HCT116 (cell line): ENCODE measurements at regions not wholly inside any gene's neighbourhood (a gene's known extent, or its start where the extent isn't known, plus 50 kb on each side); places are given as distances from the start of the nearest gene placed in this dataset.

Source experiments
- ATAC-seq: fragments of 200-7000 bp; cut with Tn5 transposase; 2 replicates; pipeline ENCODE4 v1.9.1; 2020; ENCODE audit warnings: mild to moderate bottlenecking, moderate library complexity
- BruUV-seq: library from RNA; stranded (reverse); fragments of 400-500 nt; replicated peaks from 2 replicates; lab custom pipeline; 2021; lab: Mats Ljungman, UMichigan
- CTCF ChIA-PET: fragments of 300-600 bp; sonication (Branson Sonifier 250); formaldehyde crosslinking; loops from one replicate; lab custom pipeline; 2021; ENCODE audit warnings: antibody characterized with exemption; lab: Charles Lee
- POLR2A ChIA-PET: fragments of 300-600, 350-600 bp; sonication (Branson Sonifier 250); formaldehyde crosslinking; loops from one replicate; lab custom pipeline; 2021; ENCODE audit warnings: antibody characterized with exemption; lab: Charles Lee
- RAD21 ChIA-PET, 2 experiments: fragments of 300-600 bp; sonication (Branson Sonifier 250); formaldehyde crosslinking; loops; one replicate each; lab custom pipeline; 2023; ENCODE audit warnings: low total read pairs in 2 of 2; ENCODE audit not compliant: uncharacterized antibody in 2 of 2, unreplicated experiment in 2 of 2, low non-redundant PET in 1 of 2; lab: Charles Lee
- DNase-seq: peaks from one replicate; pipeline ENCODE4 v3.0.0-alpha.2; 2010; ENCODE audit warnings: low read depth, low spot score
- H2AFZ ChIP-seq: fragments of 200-600 bp; shearing (Covaris generic), sonication (generic); 2 replicates; pipeline ENCODE4 v1.6.1; 2017; ENCODE audit warnings: low read depth, mixed run types, mixed read lengths, antibody characterized with exemption, low read length; ENCODE audit not compliant: poor library complexity, severe bottlenecking
- H3K27ac ChIP-seq: 2 replicates; pipeline ENCODE4 v1.5.1; 2012; ENCODE audit warnings: low read depth, low read length
- H3K27me3 ChIP-seq: fragments of 200-600 bp; sonication (generic); 2 replicates; pipeline ENCODE4 v1.6.1; 2016; ENCODE audit warnings: mixed run types, low read length, mixed read lengths; ENCODE audit not compliant: insufficient read depth
- H3K36me3 ChIP-seq, 2 experiments: fragments of 200-500 bp in 1 of 2; fragments of 200-600 bp in 1 of 2; sonication (Bioruptor generic) in 1 of 2; sonication (generic) in 1 of 2; 2 replicates each; pipeline versions ENCODE4 v1.5.1 to v1.6.1; 2014 to 2016; ENCODE audit warnings: low read length in 2 of 2, inconsistent platforms in 1 of 2, mixed read lengths in 1 of 2, mixed run types in 1 of 2; ENCODE audit not compliant: insufficient read depth in 2 of 2, control insufficient read depth in 1 of 2
- H3K4me1 ChIP-seq, 2 experiments: fragments of 200-600 bp in 1 of 2; sonication (generic) in 1 of 2; 2 replicates each; pipeline versions ENCODE4 v1.5.1 to v1.6.1; 2012 to 2017; ENCODE audit warnings: low read length in 2 of 2, inconsistent platforms in 1 of 2, mild to moderate bottlenecking in 1 of 2, mixed read lengths in 1 of 2, mixed run types in 1 of 2, moderate library complexity in 1 of 2; ENCODE audit not compliant: insufficient read depth in 2 of 2, control insufficient read depth in 1 of 2
- H3K4me2 ChIP-seq: fragments of 200-600 bp; sonication (generic); 2 replicates; pipeline ENCODE4 v1.6.1; 2017; ENCODE audit warnings: mixed run types, low read length, mixed read lengths
- H3K4me3 ChIP-seq, 2 experiments: fragments of 200-600 bp in 1 of 2; sonication (generic) in 1 of 2; replicated peaks in 1 of 2; 2 replicates each; pipeline ENCODE4 v1.5.1; 2011 to 2016; ENCODE audit warnings: low read length in 2 of 2, control low read depth in 1 of 2, low read depth in 1 of 2, mild to moderate bottlenecking in 1 of 2, mixed read lengths in 1 of 2, mixed run types in 1 of 2
- H3K79me2 ChIP-seq: fragments of 200-600 bp; sonication (generic); 2 replicates; pipeline ENCODE4 v1.6.1; 2017; ENCODE audit warnings: mild to moderate bottlenecking, mixed run types, low read length, moderate library complexity, mixed read lengths; ENCODE audit not compliant: insufficient read depth
- H3K9ac ChIP-seq: fragments of 200-600 bp; sonication (generic); 2 replicates; pipeline ENCODE4 v1.6.1; 2016; ENCODE audit warnings: low read length, mixed read lengths
- H3K9me2 ChIP-seq: fragments of 200-600 bp; sonication (generic), shearing (Covaris generic); 2 replicates; pipeline ENCODE4 v1.6.1; 2017; ENCODE audit warnings: mixed run types, mild to moderate bottlenecking, moderate library complexity; ENCODE audit not compliant: insufficient read depth
- H3K9me3 ChIP-seq, 2 experiments: fragments of 200-500 bp in 1 of 2; fragments of 200-600 bp in 1 of 2; sonication (Bioruptor generic) in 1 of 2; sonication (generic) in 1 of 2; 2 replicates each; pipeline ENCODE4 v1.6.1; 2014 to 2017; ENCODE audit warnings: low read length in 2 of 2, mixed read lengths in 2 of 2, inconsistent platforms in 1 of 2, low read depth in 1 of 2, mild to moderate bottlenecking in 1 of 2, mixed run types in 1 of 2, moderate library complexity in 1 of 2; ENCODE audit not compliant: control insufficient read depth in 1 of 2, insufficient read depth in 1 of 2
- H4K20me1 ChIP-seq: fragments of 200-600 bp; sonication (generic), shearing (Covaris generic); 2 replicates; pipeline ENCODE4 v1.6.1; 2017; ENCODE audit warnings: mixed run types, mild to moderate bottlenecking, moderate library complexity; ENCODE audit not compliant: insufficient read depth
- CBX3 ChIP-seq: IDR thresholded peaks from 2 replicates; pipeline ENCODE4 v1.6.1; 2012; ENCODE audit warnings: low read depth
- CEBPB ChIP-seq: IDR thresholded peaks from 2 replicates; pipeline ENCODE4 v1.6.1; 2012; ENCODE audit warnings: low read depth
- ELF1 ChIP-seq: IDR thresholded peaks from 2 replicates; pipeline ENCODE4 v1.6.1; 2012; ENCODE audit warnings: low read depth, borderline replicate concordance
- EZH2 ChIP-seq: fragments of 200-600 bp; sonication (generic); IDR thresholded peaks from 2 replicates; pipeline ENCODE4 v1.6.1; 2017; ENCODE audit warnings: antibody characterized with exemption, mixed run types
- FOSL1 ChIP-seq: IDR thresholded peaks from 2 replicates; pipeline ENCODE4 v1.6.1; 2012; ENCODE audit warnings: low read depth
- JUND ChIP-seq: IDR thresholded peaks from 2 replicates; pipeline ENCODE4 v1.6.1; 2012
- POLR2AphosphoS5 ChIP-seq: IDR thresholded peaks from 2 replicates; pipeline ENCODE4 v1.6.1; 2011; ENCODE audit warnings: mild to moderate bottlenecking, low read depth, low read length, moderate library complexity
- SIN3A ChIP-seq: IDR thresholded peaks from 2 replicates; pipeline ENCODE4 v1.6.1; 2012; ENCODE audit warnings: low read depth
- SP1 ChIP-seq: IDR thresholded peaks from 2 replicates; pipeline ENCODE4 v1.6.1; 2012; ENCODE audit warnings: low read depth
- SRF ChIP-seq: IDR thresholded peaks from 2 replicates; pipeline ENCODE4 v1.6.1; 2012; ENCODE audit warnings: low read depth
- TCF7L2 ChIP-seq: IDR thresholded peaks from 2 replicates; pipeline ENCODE4 v1.7.0; 2011; ENCODE audit warnings: borderline replicate concordance, inconsistent platforms; ENCODE audit not compliant: insufficient read depth, insufficient read length; ENCODE audit errors: extremely low read depth
- ZBTB33 ChIP-seq: IDR thresholded peaks from 2 replicates; pipeline ENCODE4 v1.6.1; 2011; ENCODE audit warnings: mild to moderate bottlenecking, low read length, moderate library complexity; ENCODE audit not compliant: insufficient replicate concordance; ENCODE audit errors: extremely low read depth
- ZFX ChIP-seq: fragments of 450-650 bp; IDR thresholded peaks from 2 replicates; pipeline ENCODE4 v1.6.1; 2017
- intact Hi-C: fragments of 100-400 bp; cut with micrococcal nuclease; formaldehyde crosslinking; loops from 2 replicates; pipeline ENCODE4 v1.10.0; 2022

GRCh38 chr13:80447747-80448146, 106.8 kb upstream of the SPRY2 start:
- RAD21 ChIA-PET: no interaction called here
- no peaks in the 10 kb centered on the region for H3K9me2 ChIP-seq
- H3K79me2 ChIP-seq: no peaks in the 10 kb centered on the region
- DNase-seq: no peak
- ATAC-seq: no peak
- no peaks in the 10 kb centered on the region for H3K36me3 ChIP-seq
- BruUV-seq: no TSS peak
- CTCF ChIA-PET: no interaction called here
- no peak overlapping the region for H3K4me3 ChIP-seq
- no peaks in the 10 kb centered on the region for H3K27me3 ChIP-seq
- intact Hi-C loops: no loop called here
- no peaks in the 10 kb centered on the region for H3K4me1 ChIP-seq
- H4K20me1 ChIP-seq: no peaks in the 10 kb centered on the region
- H3K27ac ChIP-seq: no peak overlapping the region
- H3K9me3 ChIP-seq: no peaks in the 10 kb centered on the region
- no peak overlapping the region for H3K4me2 ChIP-seq
- no peak overlapping the region for H2AFZ ChIP-seq
- TF ChIP-seq SP1: no peak
- no peak overlapping the region for H3K9ac ChIP-seq
- POLR2A ChIA-PET: no interaction called here

- ChIA-PET POLR2A (no interaction called here), RAD21 (no interaction called here), CTCF (no interaction called here)
- ATAC-seq (no peak), DNase-seq (no peak)
- Histone ChIP-seq H3K4me3 (no peak overlapping the region), H4K20me1 (no peaks in the 10 kb centered on the region), H3K27me3 (no peaks in the 10 kb centered on the region), H3K9me3 (no peaks in the 10 kb centered on the region), H3K79me2 (no peaks in the 10 kb centered on the region), H2AFZ (no peak overlapping the region), H3K4me1 (no peaks in the 10 kb centered on the region), H3K9me2 (no peaks in the 10 kb centered on the region), H3K9ac (no peak overlapping the region), H3K27ac (no peak overlapping the region), H3K36me3 (no peaks in the 10 kb centered on the region), H3K4me2 (no peak overlapping the region)
- TF ChIP-seq SIN3A: no peak
- no TSS peak for BruUV-seq
- intact Hi-C loops: no loop called here
Observed at GRCh38 chr13:80444240-80445015, 103.5 kb upstream of the SPRY2 start.

- Histone ChIP-seq H3K27me3 (no peaks in the 10 kb centered on the region), H3K9me2 (no peaks in the 10 kb centered on the region), H3K9me3 (no peaks in the 10 kb centered on the region), H3K36me3 (no peaks in the 10 kb centered on the region), H3K27ac (no peak overlapping the region), H3K4me1 (no peaks in the 10 kb centered on the region), H3K4me2 (no peak overlapping the region), H3K9ac (no peak overlapping the region), H4K20me1 (no peaks in the 10 kb centered on the region), H2AFZ (no peak overlapping the region), H3K79me2 (no peaks in the 10 kb centered on the region), H3K4me3 (no peak overlapping the region)
- CTCF ChIA-PET: no interaction called here
- RAD21 ChIA-PET: no interaction called here
- ATAC-seq (no peak), DNase-seq (no peak)
- intact Hi-C loops: no loop called here
- POLR2A ChIA-PET: no interaction called here
- BruUV-seq: no TSS peak
- TF ChIP-seq CBX3 (no peak), POLR2AphosphoS5 (no peak), ZBTB33 (no peak), FOSL1 (no peak), JUND (no peak), TCF7L2 (no peak), ELF1 (no peak), SRF (no peak), SP1 (no peak), EZH2 (no peak), CEBPB (no peak), ZFX (no peak)
Observed at GRCh38 chr13:80442609-80443008, 101.7 kb upstream of the SPRY2 start.
